HG03460 (cell line): ENCODE measurements at regions not wholly inside any gene's neighbourhood (a gene's known extent, or its start where the extent isn't known, plus 50 kb on each side); places are given as distances from the start of the nearest gene placed in this dataset.

Experiments used
- ATAC-seq: cut with Tn5 transposase; IDR thresholded peaks from one replicate; pipeline ENCODE4 v1.9.1; 2021; ENCODE audit not compliant: unreplicated experiment

DNA sequence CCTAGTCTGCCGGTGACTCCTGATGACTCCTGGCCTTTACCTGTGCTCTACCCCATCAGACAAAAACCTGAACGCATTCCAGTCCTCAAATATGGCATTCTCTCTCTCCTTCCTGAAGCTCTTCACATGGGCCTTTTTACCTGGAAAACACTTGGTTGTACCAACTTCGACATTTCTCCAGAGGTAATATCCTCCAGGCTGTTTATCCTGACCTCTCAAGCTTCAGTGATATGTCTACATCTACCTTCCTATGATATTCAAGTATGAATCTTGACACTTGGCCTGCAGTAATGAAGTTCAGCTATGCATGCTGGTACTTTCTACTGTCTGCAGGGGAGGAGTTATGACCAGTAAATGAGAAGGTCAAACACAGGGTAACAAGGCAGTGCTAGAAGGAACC lies 901.8 kb downstream of the VRK1 start:
- ATAC-seq, result no peak

DNA sequence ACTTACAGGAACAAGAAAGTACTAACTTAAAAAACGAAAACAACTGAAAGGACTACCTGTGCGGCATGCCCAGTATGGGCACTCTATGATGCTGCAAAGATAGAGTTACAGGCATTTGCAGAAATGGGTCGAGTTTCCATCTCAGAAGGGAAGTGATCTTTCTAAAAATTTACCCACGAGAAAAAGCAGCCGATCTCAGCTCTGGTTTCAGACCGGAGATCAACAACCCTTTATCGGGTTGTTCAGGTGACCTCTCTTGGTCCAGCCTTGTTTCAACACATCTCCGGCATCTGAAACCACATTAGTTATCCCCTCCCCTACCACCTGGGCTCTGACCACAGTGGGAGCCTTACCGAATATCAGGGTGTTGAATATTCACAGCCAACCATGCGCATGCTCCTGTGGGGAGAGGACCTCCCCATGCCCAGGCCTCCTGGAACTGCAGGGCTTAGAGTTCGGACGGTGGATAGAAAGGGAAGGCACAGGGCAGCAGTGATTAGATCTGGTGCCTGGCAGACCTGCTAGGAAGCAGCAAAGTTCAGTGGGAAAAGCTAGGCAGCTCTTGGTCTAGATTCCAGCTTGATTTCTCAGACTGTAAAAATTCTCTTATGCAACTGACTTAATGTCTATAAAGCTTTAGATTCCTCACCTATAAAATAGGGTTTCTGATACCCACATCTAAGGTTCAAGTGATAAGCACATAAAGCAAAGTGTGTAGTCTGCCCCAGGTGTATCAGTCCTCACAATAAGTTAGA lies 906.0 kb downstream of the VRK1 start:
- ATAC-seq, result no peak

DNA sequence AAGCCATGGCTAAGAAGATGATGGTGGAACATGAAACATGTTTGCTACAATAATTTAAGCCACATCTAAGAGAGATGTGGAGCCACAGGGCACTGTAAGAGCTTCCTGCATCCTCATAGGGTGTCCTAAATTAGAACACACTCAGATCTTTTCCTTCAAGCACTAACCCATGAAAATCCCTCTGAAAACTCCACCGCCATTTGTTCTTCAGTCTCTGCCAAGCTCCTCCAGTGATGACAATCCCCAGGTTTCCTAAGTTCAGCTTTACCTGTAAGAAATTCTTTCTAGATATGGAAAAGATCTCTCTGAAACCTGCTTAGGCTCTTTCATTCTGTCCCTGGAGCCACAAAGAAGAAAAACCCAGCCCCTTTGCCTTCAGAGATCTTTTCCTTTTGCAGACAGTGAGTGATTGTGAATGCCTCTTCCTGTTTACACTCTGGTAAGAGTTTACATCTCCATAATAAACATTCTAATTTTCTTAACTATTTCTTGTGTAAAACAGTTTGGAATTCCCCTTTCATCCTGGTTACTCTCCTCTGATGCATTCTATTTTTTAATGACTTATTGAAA lies 907.2 kb downstream of the VRK1 start:
- ATAC-seq, result no peak

DNA sequence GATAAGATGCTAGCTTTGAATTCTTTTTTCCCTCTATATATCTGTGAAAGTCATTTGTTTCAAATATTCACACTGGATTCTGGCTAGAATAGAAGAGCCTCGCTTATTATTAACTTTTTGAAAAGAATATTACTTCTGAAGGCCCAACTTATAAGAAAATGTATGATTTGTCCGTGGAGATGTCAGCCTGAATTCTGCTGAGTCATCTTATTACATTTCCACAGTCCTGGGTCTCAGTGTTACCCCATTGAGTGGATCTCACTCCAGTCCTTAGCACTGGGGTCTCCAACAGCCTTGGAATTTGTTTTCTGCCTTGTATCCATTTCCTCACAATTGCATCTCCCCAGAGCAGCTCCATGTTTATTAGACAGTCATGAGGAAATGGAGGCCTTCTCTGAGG lies 907.9 kb downstream of the VRK1 start:
- no peak for ATAC-seq

DNA sequence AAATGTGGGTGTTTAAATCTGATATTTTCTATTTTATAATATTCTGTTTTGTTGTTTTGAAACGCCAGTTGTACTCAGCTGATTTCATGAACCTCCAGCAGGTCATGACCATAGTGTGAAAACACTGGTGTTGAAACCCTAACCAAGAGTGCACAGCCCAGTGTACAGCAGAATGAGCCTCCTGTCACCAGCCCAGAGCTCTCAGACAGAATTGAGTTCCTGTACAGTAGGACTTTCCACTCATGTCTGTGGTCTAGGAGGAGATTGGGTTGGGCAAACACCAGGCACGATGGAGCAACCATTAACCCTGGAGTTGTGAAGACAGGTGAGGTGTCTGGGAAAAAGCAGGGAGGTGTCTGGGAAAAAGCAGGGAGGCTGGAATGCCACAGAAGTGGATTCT lies 908.8 kb downstream of the VRK1 start:
- ATAC-seq, result no peak

DNA sequence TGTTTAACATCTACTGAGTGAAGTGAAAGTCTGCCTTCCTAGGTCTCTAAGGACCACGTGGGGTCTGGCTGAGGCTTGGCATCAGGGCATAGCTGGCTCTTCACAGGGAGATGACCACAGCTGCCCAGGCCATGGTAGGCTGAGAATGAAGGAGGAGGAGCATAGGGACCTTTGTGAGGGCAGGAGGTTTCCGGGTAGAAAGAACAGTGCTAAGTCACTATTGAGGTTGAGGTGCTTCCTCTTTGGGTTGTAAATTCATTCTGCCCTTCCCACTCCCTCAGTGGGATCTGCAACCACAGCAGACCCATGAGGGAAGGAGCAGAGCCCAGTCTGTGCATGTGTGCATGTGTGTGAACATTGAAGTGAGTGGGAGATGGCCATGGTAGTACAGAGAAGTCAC lies 909.6 kb downstream of the VRK1 start:
- no peak for ATAC-seq

DNA sequence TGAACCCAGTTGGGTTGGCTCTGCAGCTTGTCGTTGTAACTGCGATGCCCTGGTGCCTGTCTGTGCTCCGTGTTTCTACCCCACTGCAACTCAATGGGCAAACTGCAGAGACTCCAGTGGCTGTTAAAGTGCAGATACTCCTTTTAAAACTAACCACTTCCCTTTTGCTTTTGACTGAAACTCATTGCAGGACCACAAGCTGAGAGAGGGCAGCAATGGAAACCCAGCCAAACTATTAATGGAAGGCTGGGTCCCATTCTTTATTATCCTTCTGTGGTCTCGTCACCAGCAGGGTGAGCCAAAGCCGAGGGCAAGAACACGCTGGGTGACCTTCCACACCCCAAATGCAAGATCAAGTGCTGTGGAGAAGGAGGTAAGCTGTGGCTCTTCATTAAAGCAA lies 910.4 kb downstream of the VRK1 start:
- no peak for ATAC-seq

DNA sequence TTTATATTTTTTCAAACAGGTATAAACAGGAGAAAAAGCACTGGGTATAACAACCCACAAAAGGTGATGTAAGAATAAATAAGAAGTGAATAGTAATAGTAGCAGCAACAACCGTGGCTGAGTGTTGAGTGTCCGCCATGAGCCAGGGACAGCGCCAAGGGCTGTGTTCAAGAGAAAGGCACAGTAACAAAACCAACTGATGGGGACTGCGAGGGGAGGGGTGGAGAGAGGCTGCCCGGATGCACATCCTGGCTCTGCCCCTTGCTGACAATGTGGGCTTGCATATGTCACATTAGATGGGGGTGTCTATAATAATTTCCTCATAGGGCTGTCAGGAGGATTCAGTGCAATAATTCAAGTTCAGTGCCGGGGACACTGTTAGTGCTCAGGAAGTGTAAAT lies 912.4 kb downstream of the VRK1 start:
- no peak for ATAC-seq

DNA sequence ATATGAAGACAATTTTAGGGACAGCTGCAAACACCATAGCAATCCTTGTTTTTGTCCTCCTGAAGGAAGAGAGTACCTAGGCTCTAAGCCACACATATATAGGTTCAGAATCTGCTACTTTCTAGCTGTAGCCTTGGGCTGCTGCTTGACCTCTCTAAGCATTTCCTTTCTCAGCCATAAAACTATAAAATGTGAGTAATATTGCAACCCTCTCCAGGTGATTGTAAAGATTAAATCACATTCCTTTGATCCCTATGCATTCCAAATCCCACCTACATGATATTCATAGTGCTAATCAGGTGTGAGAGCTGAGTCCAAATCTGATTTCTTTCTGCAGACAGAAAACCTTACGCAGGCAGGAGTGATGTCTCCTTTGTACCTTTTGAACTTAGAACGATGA lies 913.5 kb downstream of the VRK1 start:
- no peak for ATAC-seq

DNA sequence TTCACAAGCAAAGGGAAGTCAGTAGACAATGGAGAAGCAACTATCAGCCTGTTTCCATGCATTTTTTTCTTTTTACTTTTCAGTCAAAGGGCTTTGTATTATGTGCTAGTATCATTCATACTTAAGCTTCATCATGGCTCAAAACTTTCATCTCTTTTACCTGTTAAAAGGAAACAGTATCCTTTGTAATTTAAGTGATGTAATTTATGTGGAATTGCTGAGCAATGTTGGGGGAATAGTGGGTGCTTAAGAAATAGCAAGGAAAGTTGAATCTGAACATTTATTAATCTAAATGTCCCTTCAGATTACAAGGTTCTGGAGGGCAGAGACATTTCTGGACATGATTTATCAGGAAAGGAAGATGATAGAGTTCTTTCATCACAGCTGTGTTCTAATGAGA lies 915.3 kb downstream of the VRK1 start:
- no peak for ATAC-seq

DNA sequence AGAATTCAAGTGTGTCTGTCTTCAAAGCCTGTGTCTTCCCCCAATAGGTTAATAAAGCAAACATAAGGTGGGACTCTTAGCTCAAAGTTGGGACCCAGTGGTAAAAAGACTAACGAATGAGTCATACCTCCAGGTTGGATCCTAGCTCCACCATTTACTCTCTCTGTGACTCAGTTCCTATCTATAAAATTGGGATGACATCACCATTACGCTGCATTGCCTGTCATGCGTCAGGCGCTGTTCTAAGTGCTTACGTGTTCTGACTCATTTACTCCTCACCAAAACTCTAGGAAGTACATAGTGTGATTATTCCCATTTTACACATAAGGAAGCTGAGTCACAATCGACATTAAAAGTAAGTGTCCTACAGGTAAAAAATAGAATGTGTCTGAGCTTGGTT lies 915.8 kb downstream of the VRK1 start:
- no peak for ATAC-seq

DNA sequence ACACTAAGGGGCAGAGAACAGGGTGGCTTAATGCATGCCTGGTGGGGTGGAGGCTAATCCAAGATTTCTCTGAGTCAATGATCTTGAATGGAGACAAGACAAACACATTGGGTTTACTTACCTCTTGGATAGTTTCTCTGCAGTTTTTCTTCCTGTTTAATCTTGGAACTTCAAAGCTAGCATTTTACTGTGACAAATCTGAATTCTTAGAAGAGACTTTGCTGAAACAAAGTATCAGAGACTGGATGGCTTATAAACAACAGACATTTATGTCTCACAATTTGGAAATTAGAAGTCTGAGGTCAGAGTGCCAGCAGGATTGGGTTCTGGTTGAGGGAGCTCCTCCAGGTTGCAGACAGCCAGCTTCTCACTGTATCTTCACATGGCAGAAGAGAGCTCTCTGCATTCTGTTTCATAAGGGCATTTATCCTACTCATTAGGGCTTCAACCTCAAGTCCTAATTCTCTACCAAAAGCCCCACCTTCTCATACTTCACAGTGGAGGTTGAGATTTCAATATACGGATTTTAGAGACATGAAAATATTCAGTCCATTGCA lies 921.8 kb downstream of the VRK1 start:
- no peak for ATAC-seq

DNA sequence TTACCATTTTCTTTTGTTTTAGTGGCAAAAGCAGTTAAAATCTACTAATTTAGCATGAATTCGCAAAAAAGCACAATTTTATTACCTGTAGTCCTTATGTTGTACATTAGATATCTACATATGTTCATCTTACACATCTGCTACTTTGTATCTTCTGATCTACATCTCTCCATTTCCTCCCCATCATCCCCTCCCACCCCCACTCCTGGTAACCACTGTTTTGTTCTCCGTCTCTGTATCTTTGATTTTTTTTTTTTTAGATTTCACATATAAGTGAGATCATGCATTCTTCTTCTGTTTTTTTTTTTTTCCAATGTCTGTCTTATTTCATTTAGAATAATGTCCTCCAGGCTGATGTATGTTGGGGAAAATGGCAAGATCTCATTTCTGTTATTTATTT lies 922.7 kb downstream of the VRK1 start:
- no peak for ATAC-seq

DNA sequence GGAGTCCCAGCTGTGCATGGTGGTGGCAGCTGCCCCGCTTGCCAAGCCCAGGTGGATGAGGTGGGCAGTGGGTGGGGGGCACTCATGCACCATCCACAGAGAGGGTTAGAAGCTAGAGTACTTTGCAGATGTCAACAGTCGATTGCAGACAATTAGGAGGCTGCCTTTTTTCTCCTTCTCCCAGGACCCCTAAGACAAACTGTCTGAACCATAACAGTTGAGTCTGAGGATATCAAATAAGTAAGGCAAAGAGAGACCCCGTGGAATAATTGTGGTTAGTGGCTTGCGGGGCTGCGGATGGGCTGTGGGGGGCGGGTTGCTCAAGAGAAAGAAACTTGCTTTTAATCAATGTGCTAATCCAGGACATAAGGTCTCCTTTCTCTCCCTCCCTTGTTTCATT lies 926.2 kb downstream of the VRK1 start:
- no peak for ATAC-seq

DNA sequence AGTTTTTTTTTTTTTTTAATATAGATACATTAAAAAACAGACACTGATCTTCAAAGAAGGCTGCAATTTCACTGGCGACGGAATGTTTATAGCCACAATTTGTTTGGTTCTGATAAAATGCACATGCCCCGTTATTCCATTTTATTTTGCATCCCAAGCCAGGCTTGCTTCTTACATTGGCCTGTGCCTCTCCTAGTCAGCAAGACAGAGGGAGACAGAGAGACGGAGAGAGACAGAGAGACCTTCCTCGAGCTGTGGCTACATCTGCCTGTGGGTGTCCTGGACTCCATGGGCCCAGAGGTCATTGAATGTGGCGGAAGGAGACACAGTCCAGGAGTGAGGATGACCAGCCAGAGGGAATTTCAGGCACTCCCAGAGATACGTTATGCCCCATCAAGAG lies 926.6 kb downstream of the VRK1 start:
- no peak for ATAC-seq

DNA sequence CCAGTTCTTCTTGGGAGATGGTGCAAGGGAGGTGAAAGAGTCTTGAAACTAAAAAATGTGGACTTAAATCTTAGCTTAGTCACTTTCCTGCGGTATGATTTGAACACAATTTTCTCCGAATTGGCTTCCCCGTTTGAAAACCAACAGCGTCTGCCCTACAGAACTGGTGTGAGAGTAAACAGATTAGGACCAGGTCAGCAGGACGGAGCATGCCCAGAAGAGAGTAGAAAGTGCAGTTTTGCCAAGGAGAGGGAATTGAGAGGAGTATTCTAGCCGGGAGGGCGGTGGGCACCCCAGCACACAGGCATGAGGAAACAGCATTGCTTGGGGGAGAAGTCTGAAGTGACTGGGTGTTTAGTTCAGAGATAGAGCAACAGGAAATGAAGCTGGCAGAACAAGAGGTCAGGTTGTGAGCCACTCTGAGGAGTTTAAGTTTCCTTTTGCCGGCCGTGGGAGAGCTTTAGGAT lies 927.1 kb downstream of the VRK1 start:
- no peak for ATAC-seq

DNA sequence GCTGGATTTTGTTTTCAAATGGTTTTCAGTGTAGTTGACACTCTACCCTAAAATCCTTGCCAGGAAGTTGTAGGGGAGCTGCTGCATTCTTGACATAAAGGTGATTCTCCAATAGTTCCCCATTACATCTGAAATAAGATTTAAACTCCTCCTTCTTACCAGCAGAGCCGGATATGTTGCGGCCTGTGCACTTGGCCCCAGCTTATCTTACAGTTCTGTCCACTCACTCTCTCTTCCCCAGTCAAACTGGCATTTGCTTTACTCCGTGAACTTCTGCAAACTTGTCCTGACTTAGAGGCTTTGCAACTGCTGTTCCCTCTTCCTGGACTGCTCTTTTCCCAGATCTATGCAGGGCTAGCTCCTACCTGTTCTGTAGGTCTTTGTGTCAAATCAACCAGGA lies 929.5 kb downstream of the VRK1 start:
- no peak for ATAC-seq

DNA sequence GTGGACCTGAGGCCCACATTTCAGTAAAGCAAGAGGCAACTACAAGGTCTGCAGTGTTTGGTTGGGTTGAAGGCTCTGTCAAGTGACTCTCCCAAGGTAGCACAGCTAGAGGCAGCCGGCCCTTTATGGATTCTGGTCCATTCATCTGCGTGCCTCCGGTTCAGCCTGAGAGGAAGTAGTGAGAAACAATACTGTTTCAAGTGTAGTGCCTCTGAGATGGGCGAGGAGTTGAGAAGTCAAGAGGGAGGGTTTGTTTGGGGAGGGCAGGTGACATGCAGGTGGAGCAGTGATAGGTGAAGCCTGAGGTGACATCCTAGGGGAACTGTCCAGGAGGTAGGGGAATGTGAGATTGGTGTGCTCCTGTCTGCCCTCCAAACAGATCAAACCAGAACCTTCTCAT lies 933.5 kb downstream of the VRK1 start:
- ATAC-seq, result no peak

DNA sequence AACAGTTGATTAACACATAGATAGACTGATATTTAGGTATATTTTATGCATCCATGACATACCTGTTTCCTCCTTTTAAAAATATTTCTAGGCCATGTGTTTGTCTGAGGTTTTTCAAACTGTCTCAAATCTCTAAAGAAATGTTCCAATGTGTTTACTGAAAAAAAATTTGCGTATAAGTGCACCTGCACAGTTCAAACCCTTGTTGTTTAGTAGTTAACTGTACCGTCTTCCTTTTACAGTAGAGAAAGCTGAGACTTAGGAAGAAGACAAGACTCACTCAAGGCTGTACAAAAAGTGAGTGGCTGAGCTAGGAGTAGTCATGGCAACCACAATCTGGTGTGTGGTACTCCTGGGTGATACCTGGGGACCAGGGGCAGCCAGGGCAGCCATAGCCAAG lies 934.6 kb downstream of the VRK1 start:
- ATAC-seq, result no peak

DNA sequence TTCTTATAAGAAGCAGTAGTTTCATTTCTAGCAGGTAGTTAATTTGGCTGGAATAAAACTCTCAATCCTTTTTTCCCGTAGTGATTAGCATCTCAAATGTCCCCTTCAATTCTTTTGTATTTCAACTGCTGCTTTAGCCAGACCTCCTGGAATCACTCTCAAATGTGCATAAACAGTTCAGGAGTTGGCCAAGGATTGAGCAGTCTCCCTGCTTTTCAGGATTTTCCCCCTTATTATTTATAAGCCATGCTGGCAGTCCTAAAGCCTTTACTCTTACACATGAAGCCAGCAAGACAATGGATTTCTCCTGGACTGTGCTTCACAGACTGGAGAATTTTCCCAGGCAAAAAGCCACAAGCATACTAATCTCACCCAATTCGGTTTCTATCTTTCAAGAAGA lies 950.1 kb downstream of the VRK1 start:
- ATAC-seq, result no peak

DNA sequence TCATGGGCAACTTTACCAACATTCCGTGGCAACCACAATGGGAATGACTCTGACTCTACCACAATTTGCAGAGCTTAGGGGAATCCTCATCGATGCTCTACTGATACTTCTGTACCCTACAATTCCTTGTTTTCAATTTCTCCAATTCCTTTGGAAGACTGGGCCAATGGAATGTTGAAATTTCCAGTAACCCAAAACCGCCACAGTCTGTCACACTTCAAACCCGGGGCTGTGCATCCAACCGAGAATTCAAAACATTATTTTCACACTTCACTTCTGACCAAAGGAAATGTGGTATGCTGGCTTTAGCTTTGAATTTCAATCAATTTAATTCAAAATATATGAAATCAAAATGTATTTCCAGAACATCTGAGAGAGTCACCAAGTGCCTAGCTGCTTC lies 951.4 kb downstream of the VRK1 start:
- no peak for ATAC-seq

DNA sequence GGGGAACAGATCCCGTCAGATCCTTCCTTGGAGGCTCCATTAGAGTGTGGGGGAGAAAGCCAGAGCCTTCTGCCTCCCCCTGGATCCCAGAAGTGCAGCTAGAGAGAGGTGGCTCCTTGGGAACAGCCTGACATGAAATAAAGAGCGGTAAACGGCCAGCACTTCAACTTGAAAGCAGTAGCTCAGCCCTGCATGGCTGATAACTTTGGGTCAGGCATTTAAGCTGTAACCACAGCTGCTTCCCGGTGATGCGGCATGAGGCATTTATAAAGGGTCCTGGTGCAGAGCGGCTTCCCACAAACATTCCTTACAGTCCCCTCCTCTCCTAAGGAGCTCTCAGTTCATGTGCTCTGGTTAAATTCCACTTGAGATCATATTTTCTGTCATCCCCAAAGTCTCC lies 960.3 kb downstream of the VRK1 start:
- ATAC-seq, result no peak

DNA sequence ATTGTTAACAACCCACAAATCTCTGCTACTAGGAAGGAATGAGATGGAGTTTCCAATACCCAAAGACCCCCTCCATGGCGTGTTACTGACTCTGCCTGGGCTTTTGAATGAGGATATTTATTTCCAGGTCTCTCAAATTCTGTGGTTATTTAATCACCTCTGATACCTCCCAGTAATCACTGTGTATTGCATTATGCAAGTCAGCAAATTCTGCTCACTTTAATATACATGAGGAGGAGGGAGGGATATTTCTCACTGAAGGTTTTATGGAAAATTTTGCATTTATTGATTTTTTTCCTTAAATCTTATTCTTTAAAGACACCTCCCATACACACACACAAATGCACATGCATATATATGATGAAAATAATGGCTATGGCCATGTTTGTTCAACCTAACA lies 962.9 kb downstream of the VRK1 start:
- no peak for ATAC-seq
